ENCODE measurements at regions not wholly inside any gene's neighbourhood (a gene's known extent, or its start where the extent isn't known, plus 50 kb on each side); places are given as distances from the start of the nearest gene placed in this dataset.
A peak's percentile ranks its signal among the peaks of the same experiment; 100 is the strongest.
"Not testable (repeated sequence)": the region's sequence is repeated elsewhere in the genome, so short reads cannot be mapped to it uniquely, and the experiment has no call there.

GRCh38 chr2:138902239-138902871, 122.2 kb upstream of the NXPH2 start:
- DNase-seq = no peak

- DNase-seq = no peak
These were observed 121.3 kb upstream of the NXPH2 start for GRCh38 chr2:138901530-138901929.

GRCh38 chr2:138898855-138899254, 118.7 kb upstream of the NXPH2 start:
- no peak for DNase-seq

GRCh38 chr2:138897274-138897673, 117.1 kb upstream of the NXPH2 start:
- DNase-seq = no peak

GRCh38 chr2:138893746-138894145, 113.6 kb upstream of the NXPH2 start:
- no peak for DNase-seq

- DNase-seq = no peak
These were observed 100.9 kb upstream of the NXPH2 start for GRCh38 chr2:138881126-138881525.

- no peak for DNase-seq
These were observed 99.7 kb upstream of the NXPH2 start for GRCh38 chr2:138879931-138880330.

GRCh38 chr2:138877421-138877820, 97.2 kb upstream of the NXPH2 start:
- DNase-seq = no peak

GRCh38 chr2:138874251-138874650, 94.1 kb upstream of the NXPH2 start:
- DNase-seq = no peak

- DNase-seq = not testable (repeated sequence)
These were observed 91.9 kb upstream of the NXPH2 start for GRCh38 chr2:138872116-138872515.

GRCh38 chr2:138871312-138871711, 91.1 kb upstream of the NXPH2 start:
- no peak for DNase-seq

GRCh38 chr2:138867341-138867740, 87.2 kb upstream of the NXPH2 start:
- no peak for DNase-seq

GRCh38 chr2:138866797-138867196, 86.6 kb upstream of the NXPH2 start:
- DNase-seq = no peak

GRCh38 chr2:138853761-138854160, 73.6 kb upstream of the NXPH2 start:
- no peak for DNase-seq

- no peak for DNase-seq
These were observed 73.1 kb upstream of the NXPH2 start for GRCh38 chr2:138853296-138853695.

- DNase-seq = peak; percentile 6 to 50
These were observed 66.1 kb upstream of the NXPH2 start for GRCh38 chr2:138846216-138846821.

- DNase-seq = no peak
These were observed 62.2 kb upstream of the NXPH2 start for GRCh38 chr2:138842341-138842740.

GRCh38 chr2:138841459-138841858, 61.3 kb upstream of the NXPH2 start:
- DNase-seq = no peak

GRCh38 chr2:138838851-138839620, 58.8 kb upstream of the NXPH2 start:
- no peak for DNase-seq

GRCh38 chr2:138831691-138832090, 51.5 kb upstream of the NXPH2 start:
- no peak for DNase-seq

GRCh38 chr2:138831154-138831553, 51.0 kb upstream of the NXPH2 start:
- DNase-seq = no peak

- no peak for DNase-seq
These were observed 50.4 kb upstream of the NXPH2 start for GRCh38 chr2:138830547-138830946.

All from inflammatory macrophage (primary cell).